ENCODE measurements at regions not wholly inside any gene's neighbourhood (a gene's known extent, or its start where the extent isn't known, plus 50 kb on each side); places are given as distances from the start of the nearest gene placed in this dataset.

GRCh38 chr2:142435847-142436246 is 305.0 kb upstream of the LRP1B start:
- TF ChIP-seq CTCF (conservative IDR thresholded peaks at IDR 0.05; ENCODE audit: low read depth, low read length) (no peak), EZH2 (IDR thresholded peaks at IDR 0.05; ENCODE audit: borderline replicate concordance, low read depth, low read length, poor library complexity, severe bottlenecking) (no peak)
